Esophagus mucosa (tissue), 1 donor: ENCODE measurements at regions not wholly inside any gene's neighbourhood (a gene's known extent, or its start where the extent isn't known, plus 50 kb on each side); places are given as distances from the start of the nearest gene placed in this dataset.
A peak's percentile ranks its signal among the peaks of the same experiment; 100 is the strongest.
"Not testable (repeated sequence)": the region's sequence is repeated elsewhere in the genome, so short reads cannot be mapped to it uniquely, and the experiment has no call there.

Experiments used
- ATAC-seq: fragments of 200-7000 bp; cut with Tn5 transposase; one replicate; pipeline ENCODE4 v1.9.1; 2020
- donor health status: DM: yes; HTN: yes; CAD: no.

DNA sequence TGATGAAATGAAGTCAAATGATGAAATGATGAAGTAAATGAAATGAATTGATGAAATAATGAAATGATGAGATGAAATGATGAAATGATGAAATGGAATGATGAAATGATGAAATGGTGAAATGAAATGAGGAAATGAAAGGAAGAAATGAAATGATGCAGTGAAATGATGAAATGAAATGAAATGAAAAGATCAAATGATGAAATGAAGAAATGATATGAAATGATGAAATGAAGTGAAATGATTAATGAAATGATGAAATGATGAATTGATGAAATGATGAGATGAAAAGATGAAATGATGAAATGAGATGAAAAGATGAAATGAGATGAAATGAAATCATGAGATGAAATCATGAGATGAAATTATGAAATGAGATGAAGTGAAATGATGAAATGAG is 139.2 kb upstream of the ERV3-1 start:
- ATAC-seq: not testable (repeated sequence)

DNA sequence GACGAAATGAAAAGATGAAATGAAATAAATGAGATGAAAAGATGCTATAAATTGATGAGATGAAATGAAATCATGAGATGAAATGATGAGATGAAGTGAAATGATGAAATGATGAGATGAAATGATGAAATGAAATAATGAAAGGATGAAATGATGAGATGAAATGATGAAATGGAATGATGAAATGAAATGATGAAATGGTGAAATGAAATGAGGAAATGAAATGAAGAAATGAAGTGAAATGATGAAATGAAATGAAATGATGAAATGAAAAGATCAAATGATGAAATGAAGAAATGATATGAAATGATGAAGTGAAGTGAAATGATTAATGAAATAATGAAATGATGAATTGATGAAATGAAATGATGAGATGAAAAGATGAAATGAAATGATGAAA is 138.5 kb upstream of the ERV3-1 start:
- ATAC-seq: not testable (repeated sequence)

DNA sequence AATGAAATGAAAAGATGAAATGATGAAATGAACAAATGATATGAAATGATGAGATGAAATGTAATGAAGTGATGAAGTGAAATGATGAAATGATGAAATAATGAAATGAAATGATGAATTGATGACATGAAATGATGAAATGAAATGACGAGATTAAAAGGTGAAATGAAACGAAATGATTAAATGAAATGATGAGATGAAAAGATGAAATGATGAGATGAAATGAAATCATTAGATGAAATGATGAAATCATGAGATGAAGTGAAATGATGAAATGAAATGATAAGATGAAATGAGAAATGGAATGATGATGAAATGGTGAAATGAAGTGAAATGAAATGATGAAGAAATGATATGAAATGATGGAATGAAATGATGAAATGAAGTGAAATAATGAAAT is 138.1 kb upstream of the ERV3-1 start:
- not testable (repeated sequence) for ATAC-seq

DNA sequence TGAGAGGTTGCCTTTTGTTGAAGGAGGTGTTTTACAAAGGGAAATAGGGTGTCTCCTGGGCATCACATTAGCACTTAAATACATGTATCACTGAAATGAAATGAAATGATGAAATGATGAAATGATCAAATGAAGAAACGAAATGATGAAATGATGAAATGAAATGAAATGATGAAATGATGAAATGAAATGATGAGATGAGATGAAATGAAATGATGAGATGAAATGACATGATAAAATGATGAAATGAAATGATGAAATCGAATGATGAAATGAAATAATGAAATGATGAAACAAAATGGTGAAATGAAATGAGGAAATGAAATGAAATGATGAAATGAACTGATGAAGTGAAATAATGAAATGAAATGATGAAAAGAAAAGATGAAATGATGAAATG is 137.6 kb upstream of the ERV3-1 start:
- not testable (repeated sequence) for ATAC-seq

DNA sequence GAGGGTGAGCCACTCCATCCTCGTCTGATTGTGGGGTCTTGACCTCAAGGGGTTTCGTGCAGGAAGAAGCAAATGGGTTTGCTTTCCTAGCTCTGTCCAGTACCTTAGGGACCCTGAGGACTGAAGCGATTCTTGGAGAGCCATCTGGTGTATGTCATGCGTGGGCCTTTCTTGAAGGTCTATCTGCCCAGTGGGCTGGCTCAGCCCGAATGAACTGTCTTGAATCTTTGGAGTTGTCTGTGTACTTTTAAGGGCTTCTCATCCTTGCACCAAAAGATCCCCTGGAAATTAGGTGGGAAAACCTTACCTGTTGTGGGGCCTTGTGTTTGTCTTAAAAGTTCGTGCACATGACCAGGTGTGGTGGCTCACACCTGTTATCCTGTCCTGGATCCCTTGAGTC is 135.4 kb upstream of the ERV3-1 start:
- not testable (repeated sequence) for ATAC-seq

DNA sequence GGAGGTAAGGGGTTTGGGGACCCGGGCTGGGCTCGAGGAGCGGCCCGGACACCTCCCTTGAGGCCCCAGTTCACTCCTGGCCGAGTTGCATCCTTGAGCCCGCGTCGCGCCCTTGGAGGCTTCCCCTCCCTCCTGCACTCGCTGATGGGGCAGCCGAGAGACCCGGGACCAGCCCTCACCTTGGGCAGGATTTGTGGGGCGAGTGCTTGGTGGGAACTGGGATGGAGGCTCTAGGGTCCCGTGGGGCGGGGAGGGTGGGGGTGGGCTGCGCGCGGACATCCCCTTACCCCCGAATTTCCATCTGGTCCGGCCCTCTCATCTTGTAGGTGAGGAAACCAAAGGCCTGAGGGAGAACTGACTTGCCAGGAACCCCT is 134.9 kb upstream of the ERV3-1 start:
- ATAC-seq: not testable (repeated sequence)

DNA sequence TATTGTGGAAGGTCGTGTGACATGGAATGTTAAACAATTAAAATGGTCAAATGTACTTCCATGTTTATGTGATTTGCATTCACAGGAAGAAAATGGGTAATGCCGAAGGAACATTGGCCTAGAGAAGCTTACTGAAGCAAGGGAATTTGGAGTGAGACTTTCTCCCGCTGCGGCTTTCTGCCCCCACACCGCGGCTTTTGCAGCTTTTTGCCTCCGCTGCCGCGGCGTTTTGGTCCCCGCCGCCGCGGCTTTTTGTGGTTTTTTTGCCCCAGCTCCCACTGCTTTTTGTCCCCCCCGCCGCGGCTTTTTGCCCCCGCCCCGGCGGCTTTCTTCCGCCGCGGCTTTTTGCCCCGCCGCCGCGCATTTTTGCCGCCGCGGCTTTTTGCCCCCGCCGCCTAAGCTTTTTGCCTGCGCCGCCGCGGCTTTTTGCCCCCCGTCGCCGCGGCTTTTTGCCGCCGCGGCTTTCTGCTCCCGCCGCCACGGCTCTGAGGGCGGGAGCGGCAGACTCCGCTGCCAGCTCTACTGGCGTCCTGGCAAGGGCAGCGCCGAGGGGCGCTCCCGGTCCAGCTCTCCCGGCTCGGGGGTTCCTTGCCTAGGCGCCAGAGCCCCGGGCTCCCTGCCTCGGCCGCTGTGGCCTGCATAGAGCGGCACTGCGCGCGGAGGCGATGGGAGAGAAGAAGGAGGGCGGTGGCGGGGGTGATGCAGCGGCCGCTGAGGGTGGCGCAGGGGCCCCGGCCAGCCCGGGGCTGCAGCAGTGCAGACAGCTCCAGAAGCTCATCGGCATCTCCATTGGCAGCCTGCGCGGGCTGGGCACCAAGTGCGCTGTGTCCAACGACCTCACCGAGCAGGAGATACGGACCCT is 134.3 kb upstream of the ERV3-1 start:
- not testable (repeated sequence) for ATAC-seq

DNA sequence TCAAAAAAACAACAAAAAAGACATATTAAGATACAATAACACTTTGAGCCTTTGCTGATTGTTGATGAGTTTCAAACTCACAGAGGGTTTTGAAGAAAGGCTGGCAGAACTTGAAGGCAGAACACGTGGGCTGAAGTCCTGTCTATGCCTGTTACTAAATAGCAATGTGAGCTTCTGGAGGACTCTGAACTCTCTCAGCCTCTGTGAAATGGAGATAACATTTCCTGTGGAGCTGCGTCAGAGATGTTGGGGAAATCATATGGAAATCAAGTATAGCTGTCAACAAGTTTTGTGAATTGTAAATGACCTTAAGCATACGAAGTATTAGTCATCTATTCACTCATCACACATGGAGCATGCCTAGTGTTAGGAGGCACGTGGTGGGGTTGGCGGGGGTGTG is 130.4 kb upstream of the ERV3-1 start:
- ATAC-seq: not testable (repeated sequence)

DNA sequence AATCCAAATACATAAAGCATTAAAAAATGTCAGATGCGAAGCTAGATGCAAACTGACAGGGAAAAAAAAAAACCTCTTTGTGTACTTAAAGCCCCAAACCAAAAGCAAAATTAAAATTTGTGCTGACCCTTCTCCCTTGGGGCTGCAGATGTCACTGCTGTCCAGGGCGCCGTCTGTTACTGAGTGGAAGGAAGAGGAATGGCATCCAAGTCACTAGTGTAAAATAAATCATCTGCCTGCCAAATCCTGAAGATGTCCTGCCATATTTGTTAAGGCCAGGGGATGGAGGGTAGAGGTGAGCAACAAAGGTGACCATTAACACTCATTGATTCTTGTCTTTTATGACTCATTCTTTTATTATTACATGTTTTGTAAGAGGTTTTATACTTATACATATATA is 126.6 kb upstream of the ERV3-1 start:
- ATAC-seq: not testable (repeated sequence)

DNA sequence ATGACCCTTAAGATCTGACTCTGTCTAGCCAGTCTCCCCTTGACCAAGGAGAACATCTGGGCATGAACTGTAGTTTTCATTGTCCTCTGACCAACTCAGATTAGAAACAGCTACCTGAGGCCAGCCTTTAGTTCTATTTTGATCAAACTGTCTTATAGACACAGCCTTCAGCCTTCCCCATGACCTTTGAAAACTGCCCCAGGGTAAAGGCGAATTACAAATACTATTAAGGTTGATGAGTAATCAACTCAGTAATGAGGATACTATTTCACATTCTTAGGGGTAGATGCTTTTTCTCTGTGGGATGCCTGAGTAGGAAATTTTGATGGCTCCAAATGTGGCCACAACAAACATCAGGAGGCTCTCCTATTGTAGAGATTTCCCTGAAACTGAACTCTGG is 125.8 kb upstream of the ERV3-1 start:
- not testable (repeated sequence) for ATAC-seq

DNA sequence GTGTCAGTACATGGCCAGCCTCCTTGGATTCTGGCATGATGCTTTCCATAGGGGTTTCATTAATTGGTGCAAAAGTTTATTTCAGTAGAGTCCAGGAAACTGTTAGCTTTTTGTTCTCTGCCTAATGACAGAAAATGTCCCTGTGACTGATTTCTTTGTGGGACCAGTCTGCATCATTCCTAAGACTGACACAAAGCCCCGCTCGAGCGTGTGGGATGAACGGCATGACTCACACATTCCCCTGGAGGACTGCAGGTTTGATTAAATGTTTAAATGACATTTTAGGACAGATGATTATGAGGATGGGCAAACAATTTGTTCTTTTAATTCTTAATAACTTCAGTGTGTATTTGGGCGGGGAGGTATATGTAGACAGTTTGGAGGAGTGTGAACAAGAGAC is 120.9 kb upstream of the ERV3-1 start:
- ATAC-seq: not testable (repeated sequence)

DNA sequence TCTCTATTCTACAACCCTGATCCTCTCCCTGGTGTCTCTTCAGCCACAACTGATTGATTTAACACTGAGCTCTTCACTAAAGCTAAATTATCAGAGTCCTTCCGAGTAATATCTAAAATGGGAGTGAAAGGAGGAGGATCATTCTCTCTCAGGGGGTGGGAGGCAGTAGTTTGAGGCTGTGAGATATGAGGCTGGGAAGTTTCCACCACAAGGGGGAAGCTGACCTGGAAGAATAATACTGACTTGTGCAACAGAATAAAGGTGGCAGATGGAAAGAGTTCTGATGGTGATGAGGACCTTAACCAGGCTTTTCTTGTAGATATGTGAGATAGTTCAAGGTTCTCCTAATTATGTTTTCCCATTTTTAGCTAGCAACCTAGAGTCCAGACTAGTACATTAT is 118.1 kb upstream of the ERV3-1 start:
- ATAC-seq: not testable (repeated sequence)

DNA sequence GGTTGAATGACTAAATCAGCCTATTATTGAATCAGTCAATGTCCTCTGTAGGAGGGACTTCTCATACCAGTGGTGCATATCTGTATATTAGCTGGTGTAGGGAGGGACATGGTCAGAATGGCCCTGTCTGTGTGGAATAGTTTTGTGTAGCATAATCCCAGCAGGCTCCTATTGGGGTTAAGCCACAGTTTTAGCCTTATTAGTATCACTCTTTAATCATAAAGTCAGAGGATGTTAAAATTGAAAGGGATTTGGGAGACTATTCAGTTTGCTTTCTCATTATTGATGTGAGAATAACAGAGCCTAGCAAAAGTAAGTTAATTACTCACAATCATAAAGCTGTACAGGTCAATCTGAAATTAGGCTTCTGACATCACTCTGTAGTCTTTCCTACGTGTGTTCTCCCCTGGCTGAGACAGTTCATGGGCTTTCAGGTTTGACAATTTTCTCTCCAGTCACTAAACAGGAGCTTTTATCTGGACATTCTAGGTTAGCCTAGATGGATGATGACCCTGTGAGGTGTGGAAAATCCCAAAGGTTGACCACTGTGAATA is 99.2 kb upstream of the ERV3-1 start:
- not testable (repeated sequence) for ATAC-seq

DNA sequence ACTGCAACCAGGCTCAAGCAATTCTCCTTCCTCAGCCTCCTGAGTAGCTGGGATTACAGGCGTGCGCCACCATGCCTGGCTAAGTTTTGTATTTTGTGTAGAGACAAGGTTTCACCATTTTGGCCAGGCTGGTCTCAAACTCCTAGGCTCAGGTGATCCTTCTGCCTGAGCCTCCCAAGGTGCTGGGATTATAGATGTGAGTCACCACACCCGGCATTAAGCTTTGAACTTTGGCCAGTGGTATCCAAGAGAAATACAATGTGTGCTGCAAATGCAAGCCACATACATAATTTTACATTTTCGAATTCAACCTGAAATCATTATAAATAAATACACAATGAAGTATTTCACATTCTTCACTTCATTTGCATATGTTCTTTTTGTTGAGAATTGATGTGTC is 94.0 kb upstream of the ERV3-1 start:
- ATAC-seq: not testable (repeated sequence)

DNA sequence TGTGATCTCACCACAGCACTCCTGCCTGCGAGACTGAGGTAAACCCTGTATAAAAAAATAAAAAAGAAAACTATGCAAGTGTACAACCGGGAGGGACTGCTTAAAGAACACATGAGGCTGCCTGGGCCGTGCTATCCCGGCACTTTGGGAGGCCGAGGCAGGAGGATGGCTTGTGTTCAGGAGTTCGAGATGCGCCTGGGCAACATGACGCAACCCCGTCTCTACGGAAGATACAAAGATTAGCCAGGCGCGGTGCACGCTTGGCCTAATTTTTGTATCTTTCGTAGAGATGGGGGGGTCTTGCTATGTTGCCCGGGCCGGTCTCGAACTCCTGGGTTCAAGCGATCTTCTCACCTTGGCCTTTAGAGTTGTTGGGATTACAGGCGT is 75.2 kb upstream of the ERV3-1 start:
- ATAC-seq: not testable (repeated sequence)

DNA sequence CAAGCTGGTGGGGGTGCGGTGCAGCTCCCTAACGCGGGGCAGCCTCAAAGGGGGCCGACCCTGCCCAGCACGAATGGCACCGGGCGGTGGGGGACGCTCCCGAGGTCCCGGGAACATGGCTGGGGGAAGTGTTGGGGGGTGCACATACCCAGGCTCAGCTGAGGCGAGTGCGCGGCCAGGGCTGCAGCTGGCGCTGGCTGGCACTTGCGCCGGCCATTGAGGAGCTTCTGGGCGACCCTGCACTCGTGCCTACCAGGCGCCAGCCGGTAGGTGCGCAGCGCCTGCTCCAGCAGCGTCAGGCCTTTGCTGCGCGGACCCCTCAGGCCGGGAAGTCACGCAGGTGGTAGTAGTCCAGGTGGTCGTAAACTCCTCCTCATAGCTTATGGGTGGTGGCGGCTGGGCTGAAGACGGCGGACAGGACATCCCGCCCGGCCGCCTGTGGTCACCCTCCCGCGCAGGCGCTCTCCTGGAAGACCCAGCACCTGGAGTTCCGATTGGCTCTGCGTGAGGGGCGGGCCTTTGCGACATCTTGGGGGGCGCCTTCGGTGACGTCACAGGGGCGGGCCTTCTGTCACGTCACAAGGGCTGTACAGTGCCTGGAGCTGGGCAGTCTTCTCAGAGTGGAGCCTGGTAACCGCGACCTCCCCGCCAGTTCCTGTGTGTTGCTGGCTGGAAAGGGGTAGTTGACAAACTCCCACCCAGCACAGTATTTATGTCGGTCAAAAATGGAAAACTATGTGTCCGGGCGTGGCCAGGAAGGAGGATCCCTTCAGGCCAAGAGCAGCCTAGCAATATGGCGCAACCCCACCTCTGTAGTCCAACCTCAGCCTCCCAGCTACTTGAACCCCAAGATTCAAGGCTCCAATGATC is 74.5 kb upstream of the ERV3-1 start:
- ATAC-seq: peak; percentile 100

DNA sequence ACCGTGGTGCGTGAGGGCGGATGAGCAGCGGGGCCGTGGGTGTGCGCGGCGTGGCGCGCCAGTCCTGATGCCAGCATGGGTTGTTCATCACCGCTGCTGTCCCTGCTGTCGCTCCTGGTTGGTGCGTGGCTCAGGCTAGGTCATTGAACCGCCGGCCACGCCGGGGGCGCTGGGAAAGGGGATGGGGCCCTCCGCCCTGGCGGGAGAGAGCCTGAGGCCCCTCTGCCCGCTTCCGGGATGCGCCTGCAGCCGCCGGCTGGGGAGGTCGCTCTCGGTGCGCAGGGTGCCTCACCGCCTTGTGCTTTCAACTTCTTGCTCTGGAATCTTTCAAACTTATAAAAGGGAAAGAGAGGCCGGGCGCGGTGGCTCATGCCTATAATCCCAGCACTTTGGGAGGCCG is 68.5 kb upstream of the ERV3-1 start:
- ATAC-seq: peak; percentile 13

DNA sequence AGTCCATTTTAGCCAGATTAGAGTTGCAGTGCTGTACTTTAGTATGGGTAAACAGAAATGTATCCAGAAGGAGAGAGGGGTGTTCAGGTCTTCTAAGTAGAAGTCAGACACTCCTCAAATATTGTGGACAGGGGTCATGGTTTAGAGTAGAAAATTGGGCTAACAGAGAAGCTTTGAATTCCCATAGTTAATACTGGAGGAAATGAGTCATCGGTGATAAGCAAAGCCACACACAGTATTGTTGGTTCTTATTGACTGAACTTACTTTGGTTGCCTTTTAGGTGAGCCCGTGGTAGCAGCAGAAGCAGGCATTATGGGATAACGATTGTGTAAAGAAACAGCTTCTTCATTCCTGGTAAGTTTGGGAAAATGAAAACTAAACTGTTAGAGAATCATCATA is 66.7 kb upstream of the ERV3-1 start:
- not testable (repeated sequence) for ATAC-seq

DNA sequence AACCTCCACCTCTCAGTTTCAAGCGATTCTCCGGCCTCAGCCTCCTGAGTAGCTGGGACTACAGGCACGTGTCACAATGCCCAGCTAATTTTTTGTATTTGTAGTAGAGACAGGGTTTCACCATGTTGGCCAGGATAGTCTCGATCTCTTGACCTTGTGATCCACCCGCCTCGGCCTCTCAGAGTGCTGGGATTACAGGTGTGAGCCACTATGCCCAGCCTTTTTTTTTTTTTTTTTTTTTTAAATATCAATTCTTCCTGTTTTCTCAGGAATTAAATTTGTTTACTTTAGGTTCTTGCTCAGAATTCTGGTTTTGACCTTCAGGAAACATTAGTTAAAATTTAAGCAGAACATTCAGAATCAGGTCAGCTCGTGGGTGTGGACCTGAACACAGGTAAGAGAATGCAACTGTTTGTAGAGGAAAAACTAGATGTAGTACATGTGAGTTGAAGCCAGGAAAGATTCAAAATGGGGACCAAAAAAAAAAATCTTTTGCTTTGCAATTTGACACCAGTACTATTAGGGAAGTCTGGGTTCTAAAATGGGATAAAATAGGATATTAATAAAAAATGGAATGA is 65.5 kb upstream of the ERV3-1 start:
- not testable (repeated sequence) for ATAC-seq

DNA sequence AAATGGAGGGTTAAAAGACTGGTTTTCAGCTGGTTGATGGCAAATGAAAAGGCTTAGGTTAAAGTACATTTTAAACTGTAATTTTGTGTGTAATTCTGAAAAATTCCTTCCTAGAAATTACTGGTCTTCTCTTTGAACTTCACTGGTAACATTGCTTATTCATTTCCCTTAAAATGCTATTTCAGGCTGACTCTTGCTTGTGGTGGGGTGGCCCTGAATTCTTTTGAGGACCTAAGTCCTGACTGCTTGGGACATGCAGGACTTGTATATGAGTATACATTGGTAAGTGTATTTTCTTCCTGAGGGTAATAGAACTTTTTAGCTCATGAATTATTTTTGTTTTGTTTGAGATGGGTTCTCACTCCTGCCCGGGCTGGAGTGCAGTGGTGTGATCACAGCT is 63.0 kb upstream of the ERV3-1 start:
- ATAC-seq: not testable (repeated sequence)

DNA sequence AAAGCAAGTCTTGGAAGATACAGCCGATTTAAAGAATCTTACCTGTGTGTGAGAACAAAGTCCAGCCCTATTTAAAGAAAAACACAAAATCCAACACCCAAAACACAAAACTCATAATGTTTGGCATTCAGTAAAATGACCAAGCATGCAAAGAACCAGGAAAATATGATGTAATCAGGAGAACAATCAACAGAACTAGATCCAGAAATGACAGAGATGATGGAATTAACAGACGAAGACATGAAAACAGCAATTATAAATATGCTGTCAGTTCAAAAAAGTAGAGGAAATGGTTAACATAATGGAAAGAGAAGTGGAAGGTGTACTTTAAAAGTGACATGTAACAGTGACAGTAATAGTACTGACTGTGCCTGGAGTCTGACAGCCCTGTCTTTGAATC is 56.1 kb upstream of the ERV3-1 start:
- ATAC-seq: not testable (repeated sequence)

DNA sequence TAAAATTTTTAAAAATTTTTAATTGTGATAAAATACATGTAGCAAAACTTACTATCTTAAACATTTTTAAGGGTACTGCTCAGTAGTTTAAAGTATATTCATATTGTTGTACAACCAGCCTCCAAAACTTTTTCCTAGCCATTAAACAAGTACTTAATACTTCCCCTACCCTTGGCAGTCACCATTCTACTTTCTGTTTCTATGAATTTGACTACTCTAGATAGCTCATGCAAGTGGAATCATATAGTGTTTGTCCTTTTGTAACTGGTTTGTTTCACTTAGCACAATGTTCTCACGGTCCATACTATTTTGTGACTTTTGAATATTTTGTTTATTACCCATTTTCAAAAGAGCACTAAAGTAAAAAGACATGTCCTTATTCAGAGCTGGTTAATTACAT is 52.8 kb upstream of the ERV3-1 start:
- not testable (repeated sequence) for ATAC-seq
